HG03135 (cell line): ENCODE measurements at regions not wholly inside any gene's neighbourhood (a gene's known extent, or its start where the extent isn't known, plus 50 kb on each side); places are given as distances from the start of the nearest gene placed in this dataset.

Experiments
- ATAC-seq: cut with Tn5 transposase; IDR thresholded peaks from one replicate; pipeline ENCODE4 v1.9.1; 2021; ENCODE audit warnings: mild to moderate bottlenecking, moderate library complexity; ENCODE audit not compliant: unreplicated experiment

DNA sequence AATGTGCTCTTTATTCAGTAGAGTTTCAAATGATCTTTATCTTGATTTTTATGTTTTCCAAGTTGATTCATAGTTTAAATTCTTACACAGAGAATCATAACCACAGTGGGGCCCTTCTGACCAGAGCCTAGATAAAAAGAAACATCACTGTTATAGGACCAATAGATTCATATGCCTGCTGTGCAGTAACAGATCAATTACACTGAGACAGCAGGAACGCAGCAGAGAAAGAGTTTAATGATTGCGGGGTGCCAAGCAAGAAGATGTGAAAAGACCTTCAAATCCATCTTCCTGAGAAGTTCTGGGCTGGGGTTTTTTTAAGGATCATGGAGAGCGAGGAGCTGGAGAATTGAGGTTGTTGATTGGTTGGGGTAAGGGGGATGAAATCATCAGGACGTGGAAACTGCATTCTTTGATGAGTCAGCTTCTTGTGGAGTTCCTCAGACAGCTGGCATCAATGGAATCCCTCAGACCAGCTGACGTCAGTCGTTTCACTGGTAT lies 346.6 kb downstream of the TBC1D4 start:
- ATAC-seq: no peak

DNA sequence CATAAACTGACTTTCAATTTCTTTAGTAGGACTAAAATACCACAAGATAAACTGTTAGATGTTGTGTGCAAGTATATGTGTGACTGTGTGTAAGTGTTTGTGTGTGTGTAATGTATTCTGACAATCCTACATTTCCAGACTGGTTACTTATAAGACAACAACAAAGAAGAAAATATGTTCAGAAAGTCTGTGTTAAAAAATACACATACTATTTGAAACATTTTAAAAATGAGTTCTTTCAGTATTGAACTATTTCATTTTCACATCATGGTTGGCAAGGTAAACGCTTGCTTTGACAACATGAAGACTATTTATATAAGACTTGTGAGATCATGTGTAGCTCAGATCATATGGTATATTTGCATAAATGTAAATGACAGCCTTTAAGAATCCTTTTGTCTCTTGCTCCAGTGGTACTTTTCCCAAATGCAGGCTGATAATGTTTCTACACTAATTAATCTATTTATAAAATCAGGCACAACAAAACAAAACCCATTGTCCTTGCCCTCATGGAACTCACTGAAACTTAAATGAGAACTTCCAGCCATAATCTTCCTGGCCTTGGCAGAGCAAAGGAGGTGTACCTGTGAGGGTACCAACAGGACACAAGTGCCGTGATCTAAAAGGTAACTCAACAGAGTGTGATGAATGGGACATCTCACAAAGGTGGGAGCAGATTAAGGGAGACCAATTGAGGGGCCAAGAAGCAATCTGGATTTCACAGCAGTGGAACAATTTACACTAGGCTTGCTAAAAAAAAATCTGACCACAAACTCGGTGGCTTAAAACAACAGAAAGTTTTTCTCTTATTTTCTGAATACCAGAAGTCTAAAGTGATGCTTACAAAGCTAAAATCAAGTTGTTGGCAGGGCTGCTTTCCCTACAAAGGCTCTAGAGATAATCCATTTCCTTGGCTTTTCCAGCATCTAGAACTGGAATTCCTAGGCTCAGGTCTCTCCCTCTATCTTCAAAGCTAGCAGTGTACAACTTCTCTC lies 349.0 kb downstream of the TBC1D4 start:
- ATAC-seq: no peak

DNA sequence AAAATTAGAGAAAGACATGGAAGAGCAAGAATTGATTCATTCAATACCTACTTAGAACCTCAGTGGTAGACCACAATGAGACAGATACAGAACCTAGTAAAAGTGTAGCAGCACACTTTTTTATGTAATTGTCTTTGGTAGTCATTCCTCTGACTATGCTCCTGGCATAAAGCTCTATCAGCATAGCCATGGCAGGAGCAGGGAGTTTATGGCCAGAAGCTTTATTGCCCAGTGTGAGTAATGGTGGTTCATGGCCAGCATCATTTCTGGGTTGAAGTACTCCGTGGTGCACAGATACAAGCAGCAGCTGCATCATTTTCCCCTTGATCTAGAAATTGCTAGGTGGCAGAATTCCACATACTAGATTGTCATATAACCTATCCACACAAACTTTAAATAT lies 352.6 kb downstream of the TBC1D4 start:
- no peak for ATAC-seq

DNA sequence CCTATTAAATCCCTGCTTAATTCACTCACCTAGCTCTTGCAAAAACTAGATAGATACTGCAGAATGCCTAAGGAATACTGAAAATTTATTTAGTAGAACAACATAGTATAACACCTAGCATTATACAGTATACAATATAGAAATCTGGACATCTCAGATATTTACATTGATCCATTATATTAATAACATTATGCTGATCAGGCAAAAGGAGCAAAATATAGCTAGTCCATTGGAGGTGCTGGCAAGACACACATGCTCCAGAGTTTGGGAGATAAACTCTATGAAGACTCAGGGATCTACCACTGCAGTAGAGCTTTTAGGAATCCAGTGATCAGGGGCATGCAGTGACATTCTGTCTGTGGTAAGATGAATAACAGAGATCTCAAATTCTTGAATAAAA lies 357.6 kb downstream of the TBC1D4 start:
- ATAC-seq: no peak

DNA sequence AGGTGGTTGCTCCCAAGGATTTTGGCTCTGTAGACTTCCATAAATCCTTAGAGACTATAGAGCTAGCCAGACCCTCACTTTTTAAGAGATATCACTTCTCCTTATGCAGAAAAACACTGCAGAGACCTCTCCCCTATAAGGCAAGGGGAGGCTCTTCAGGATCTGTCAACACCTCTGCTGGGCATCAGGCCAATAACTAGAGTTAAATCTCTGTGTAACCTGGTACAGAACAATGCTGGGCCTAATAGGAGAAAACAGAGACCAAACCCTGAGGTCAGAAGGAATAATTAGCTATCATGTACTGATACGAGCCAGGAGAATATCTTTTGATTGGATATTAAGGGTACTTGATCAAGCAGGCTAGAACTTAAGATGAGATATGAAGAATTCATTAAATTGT lies 358.5 kb downstream of the TBC1D4 start:
- ATAC-seq: no peak

DNA sequence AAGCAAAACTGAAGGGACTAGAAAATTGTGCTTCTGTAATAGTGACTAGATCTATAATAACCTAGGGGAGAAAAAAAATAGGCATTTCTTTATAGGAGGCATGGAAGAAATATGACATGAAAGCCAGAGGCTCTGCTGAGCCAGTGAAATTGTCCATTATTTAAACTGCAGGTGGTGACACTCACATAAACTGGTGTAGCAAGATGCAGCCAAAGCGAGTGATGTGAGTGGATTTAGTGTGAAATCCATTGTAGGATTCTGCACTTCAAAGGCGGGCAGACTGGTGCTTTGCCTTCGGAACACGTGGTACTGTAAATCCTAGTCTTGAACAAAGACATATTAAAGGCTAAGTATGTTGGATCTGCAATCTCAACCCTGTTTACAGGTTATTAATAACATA lies 361.9 kb downstream of the TBC1D4 start:
- no peak for ATAC-seq

DNA sequence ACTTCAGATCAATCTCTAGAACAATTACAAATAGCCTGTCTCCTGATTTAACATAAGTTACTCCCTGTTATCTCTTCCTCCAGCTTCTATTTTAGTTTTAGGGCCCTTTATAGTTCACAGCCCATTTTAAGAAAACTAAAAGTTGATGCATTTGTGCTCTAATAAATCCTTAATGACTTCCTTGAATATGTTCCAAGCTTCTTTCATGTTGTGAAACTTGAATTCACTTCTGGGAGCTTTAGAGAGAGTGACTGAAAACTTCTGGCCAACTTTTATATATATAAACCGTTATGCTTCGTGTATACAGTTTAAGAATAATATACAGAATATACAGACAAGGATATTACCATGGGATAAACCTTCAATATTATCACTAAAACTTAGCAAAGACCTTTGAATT lies 366.8 kb downstream of the TBC1D4 start:
- no peak for ATAC-seq

DNA sequence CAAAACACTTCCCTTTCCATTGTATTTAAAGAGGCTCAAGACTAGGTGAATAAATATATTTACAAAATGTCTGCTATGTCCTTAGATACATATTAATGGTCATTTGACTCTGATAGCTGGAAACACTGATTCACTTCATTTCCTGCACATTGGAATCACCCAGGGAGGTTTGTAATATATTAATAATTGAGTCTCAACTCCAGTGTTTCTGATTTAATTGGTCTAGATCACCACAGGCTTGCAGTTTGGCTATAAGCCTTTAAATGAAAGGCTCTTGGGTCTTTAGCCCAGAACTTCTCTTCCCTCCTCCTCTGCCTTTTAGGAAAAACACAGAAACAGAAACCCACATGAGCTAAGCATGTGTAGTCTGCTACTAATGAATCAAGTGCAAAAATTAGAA lies 378.0 kb downstream of the TBC1D4 start:
- ATAC-seq: no peak

DNA sequence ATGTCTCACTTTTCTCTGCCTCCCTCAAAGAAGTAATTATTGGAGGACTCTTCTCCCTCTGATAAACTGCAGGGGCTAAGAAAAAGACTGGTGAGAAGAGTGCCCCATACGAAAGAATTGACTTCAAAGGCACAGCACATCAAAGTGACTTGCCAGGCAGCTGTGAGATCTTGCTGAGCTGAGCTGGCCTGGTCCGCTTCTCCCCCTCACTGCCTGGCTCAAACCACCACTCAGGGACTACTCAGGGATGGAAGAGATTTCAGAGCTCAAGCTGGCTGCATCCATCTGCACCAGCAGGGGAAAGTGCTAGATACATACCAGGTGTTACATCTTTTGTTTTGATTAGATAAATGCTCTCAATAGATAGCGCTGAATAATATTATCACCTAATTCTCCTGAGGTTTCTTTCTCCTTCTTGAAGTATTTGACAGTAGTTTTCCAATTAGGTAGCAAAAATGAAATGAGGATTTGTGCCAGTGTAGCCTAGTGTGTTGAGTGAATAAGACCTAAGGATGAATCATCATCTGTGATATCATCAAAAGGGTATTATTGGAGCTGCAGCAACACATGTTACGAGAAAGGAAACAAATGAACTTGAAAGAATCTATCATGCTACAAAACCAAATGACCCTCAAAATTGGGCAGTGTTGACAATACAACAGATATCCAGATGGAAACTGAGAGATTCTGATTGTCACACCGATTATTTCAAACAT lies 379.8 kb downstream of the TBC1D4 start:
- ATAC-seq: no peak

DNA sequence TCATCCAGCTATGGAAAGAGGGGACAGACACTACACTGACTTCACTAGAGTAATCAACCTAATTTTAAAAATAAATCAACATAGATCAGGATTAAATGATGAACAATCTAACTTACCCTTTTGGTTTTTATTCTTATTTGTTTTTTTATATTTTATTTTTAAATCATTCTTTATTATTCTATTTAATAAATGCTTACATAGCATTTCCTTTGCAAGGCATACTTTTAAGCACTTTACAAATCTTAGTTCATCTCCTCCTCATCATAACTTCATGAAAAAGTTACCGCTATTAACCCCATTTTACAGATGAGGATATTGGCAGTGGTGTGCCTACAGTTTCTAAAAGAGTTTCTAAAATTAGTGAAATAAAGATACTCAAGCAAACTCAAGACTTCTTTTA lies 380.6 kb downstream of the TBC1D4 start:
- ATAC-seq: no peak

DNA sequence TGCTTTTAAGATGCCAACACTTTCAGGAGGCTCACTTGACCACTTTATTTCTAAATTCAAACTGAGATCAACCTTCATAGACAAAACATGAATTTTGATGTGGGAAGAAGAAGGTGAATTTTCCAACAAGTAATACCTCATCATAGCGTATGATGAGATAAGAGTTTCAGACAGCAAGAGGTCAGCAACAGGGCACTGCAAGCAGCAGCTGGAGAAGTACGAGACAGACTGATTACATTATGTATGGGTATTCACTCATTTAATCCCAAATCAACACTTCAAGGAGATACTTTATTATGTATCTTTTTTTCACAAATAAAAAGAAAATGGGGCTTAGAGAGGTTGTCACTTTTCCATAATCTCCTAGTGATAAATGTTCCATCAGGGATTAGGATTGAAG lies 389.8 kb downstream of the TBC1D4 start:
- no peak for ATAC-seq

DNA sequence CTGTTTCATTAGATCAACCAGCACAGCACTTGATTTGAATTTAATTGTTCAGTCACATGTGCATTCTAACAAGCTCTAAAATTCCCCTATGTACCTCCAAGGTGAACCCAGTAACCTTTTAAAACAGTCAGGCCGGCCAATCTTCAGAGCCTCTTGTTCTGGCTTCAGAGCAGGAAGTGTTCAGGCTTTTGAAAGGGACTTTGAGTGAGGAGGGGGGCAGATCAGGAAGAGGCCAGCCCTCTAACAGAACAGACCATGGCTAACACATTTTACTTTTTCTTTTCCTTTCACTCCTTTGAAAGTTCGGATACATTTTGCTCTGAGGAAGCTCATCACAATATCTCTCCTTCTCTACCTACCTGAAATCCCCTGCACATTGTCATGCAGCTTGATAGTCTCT lies 390.3 kb downstream of the TBC1D4 start:
- no peak for ATAC-seq

DNA sequence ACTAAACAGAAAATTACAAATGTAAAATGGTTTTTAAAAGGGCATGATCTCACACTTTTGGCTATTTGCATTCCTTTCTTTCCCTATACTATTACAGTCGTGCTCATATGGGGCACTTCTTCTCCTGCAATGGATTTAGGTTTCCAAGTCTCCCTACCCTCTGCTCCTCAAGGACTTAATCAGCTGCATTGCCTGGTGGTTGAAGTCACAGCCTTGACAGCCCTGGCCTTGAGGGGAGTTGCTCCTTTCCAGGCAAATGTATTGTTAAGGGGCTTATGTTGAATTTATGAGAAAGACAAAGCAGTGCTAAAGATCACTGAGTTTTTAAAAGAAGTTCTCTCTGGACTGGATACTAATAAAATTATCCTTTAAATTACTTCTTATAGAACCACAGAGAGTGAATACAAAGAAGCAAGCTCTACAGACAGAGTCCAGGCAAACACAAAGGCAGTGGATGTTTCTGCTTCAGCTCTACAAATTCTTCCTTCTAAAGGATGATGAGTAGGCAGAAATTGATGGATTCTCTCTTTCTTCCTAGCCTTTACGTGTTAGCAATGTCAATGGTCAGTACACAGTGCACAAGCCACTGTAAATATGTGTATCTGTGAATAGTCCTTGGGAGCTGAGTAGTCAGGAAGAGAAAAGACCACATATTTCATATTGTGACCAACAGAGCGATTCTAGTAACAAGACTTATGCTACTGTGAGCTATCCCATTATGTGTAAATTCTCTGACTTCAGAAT lies 390.9 kb downstream of the TBC1D4 start:
- ATAC-seq: no peak

DNA sequence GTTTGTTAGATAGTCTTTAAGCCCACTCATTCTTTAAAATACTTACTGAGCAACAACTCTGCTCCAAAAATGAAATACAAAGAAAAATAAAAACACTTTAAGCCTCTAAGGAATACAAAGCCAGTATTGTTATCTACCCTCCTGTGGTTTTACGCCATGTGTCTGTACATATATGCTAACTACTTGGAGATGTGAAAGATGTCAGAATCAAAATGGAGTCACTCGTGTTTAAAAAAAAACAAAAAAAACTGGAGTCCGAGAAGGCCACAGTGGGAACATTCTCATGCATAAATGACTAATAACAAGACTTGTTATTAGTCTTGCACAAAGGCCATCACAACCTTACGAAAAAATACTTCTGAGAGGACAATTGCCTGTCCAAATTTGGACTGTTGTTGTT lies 393.1 kb downstream of the TBC1D4 start:
- no peak for ATAC-seq

DNA sequence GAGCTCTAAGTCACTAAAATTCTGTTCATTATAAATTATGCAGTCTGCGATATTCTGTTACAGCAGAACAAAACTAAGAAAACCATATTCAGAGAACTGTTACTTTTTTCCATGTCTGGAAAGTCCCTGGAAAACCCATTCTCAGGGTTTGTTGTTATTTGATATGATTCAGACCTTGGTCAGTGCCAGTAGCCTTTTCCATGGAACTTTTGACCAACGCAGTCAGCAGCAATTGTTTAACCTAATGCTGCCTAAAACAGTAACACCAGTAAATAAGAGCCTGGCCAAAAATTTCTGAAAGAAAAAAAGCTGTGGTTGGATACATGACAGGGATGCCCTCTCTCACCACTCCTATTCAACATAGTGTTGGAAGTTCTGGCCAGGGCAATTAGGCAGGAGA lies 402.7 kb downstream of the TBC1D4 start:
- no peak for ATAC-seq

DNA sequence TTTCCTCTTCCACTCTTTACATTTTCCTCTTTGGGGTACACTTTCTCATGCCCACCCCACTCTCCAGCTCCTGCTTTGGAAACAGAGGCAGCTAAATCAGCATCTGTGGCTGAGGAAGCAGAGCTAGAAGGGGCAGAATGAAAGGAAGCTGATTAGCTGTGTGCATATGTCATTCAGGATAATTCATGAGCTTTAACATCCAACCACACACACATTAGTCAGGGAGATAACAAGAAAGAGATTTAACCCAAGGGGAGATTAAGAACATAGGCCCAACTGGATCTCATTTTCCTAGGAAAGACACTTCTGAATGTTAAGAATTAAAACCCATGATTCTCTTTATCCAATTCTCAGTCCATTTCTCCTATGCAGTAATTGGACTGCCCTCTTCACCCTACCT lies 405.5 kb downstream of the TBC1D4 start:
- no peak for ATAC-seq

DNA sequence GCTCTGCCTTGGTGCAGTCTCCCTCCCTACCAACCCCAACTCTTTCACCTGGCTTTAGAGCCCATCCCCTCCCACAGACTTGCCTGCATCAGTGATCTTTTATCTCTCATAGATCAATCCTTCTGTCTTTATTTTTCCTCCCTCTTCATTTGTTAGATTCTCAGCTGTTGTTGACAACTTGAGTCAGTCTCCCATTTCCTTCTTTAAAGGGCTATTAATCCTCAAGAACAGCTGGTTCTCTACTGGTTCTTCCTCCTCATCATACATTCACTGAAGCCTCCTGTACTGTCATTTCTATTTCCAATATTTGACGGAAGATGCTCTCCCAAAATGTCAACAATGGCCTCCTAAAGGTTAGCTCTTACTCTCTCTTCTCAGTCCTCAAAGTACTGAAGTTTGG lies 408.2 kb downstream of the TBC1D4 start:
- no peak for ATAC-seq

DNA sequence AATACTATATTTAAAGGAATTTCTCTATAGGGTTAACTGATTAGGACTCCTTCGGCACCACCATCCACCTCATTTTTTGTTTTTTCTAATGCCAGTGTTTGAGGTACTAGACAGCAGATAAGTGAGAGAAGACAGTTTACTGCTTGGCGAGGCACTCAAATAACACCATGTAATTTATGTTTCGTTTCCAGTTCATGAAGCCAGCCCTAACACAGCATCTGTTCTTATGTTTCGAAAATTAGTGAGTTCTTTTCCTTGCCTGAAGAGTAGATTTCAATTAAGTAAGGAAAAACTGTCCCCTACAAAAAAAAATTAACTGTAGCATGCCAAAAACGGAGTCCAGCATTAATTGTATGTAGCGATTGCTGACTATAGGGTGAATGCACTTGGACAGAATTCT lies 409.1 kb downstream of the TBC1D4 start:
- no peak for ATAC-seq

DNA sequence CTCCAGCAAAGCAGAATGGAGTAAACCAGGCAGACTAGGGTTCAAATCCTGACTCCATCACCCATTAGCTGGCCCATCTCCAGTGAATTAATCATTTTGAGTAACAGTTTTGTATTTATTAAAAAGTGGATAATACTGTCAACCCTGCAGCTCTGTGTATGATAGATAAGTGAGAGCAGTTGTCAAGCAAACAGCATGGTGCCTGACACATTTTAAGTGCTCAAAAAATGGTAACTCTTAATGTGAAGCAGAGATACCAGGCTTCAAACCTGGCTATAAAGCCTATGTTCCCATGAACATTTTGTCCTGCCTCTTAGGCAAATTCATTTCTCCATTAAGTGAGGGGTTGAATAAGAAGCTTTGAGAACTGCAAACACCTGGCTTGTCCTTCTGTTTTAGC lies 409.6 kb downstream of the TBC1D4 start:
- no peak for ATAC-seq

DNA sequence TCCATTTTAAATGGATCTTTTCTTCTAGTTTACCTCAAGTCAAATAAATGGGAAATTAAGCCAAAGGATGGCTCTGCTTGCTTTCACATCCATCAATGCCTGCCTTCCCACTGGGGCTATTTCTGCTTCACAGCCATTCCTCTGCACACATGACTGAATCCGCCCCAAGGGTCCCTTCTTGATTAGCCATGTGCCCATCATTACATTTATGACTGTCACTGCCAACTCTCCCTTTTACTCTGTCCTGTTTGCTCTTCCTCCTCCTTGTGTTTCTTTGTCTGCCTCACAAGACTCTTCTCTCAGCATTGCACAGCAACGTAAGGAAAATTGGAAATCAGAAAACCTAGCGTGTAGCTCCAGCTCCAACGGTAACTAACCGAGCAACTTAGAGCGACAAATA lies 410.2 kb downstream of the TBC1D4 start:
- ATAC-seq: no peak

DNA sequence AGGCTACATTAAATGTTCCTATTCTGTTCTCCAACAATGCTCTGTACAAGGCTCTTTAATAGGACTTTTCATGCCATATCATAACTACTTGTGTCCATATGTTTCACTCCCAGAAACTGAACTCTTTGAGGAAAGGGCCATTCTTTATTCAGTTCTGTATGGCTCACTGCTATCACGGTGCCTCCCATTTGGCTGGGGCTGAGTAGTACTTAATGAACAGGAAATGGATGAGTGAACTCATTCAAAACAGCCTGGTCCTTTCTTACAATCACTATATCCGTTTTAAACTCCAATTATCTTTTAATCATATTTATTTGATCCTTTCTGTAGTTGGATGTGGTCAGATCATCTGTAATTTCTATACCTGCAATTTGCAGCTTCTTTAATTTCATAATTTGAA lies 410.6 kb downstream of the TBC1D4 start:
- ATAC-seq: no peak
